Sigmoid colon (tissue), 4 donors: ENCODE measurements at regions not wholly inside any gene's neighbourhood (a gene's known extent, or its start where the extent isn't known, plus 50 kb on each side); places are given as distances from the start of the nearest gene placed in this dataset.

Experiments used
- CTCF ChIP-seq, 4 experiments: fragments of 450-650 bp in 3 of 4; fragments of 200-600 bp in 1 of 4; IDR thresholded peaks; one replicate each; pipeline ENCODE4 v1.5.1; 2016 to 2019; ENCODE audit warnings: antibody characterized with exemption in 4 of 4, mild to moderate bottlenecking in 3 of 4, moderate library complexity in 2 of 4
- EP300 ChIP-seq, 4 donors: sonication (generic); formaldehyde crosslinking; IDR thresholded peaks; one replicate each; pipeline ENCODE4 v1.6.1; 2017; ENCODE audit warnings: antibody characterized with exemption in 4 of 4
- POLR2A ChIP-seq, 2 donors: fragments of 450-650 bp; IDR thresholded peaks; one replicate each; pipeline ENCODE4 v1.6.1; 2016; ENCODE audit warnings: antibody characterized with exemption in 2 of 2, mild to moderate bottlenecking in 2 of 2, moderate library complexity in 2 of 2
- POLR2AphosphoS5 ChIP-seq, 4 donors: sonication (generic); formaldehyde crosslinking; IDR thresholded peaks; one replicate each; pipeline ENCODE4 v1.6.1; 2017; ENCODE audit warnings: antibody characterized with exemption in 4 of 4

DNA sequence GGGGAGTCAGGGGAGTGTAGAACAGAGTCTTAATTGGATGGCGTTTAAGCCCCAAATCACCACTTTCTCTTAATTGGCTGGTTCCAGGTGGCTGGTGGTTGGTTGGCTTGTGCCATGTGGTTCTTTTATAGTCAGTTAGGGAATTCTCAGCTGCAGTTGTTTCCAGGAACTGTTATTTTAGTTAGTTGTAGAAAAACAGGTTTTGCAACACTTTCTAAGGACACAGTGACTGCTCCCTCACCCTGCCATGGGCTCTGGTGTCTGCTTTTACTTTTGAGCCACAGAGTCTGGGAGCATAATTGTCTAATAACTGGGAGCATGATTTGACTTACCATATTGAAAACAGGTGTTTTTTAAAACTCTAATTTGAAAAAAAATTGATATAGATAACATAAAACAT is 75.8 kb upstream of the PCDH18 start:
- TF ChIP-seq POLR2A (IDR thresholded peaks at IDR 0.05) (no peak), CTCF (IDR thresholded peaks at IDR 0.05) (no peak), EP300 (IDR thresholded peaks at IDR 0.05) (no peak), POLR2AphosphoS5 (IDR thresholded peaks at IDR 0.05) (no peak)
